ENCODE measurements at regions not wholly inside any gene's neighbourhood (a gene's known extent, or its start where the extent isn't known, plus 50 kb on each side); places are given as distances from the start of the nearest gene placed in this dataset.

GRCh38 chr14:34097644-34098043, 146.8 kb upstream of the EGLN3 start:
- TF ChIP-seq RCOR1 (IDR thresholded peaks at IDR 0.05; ENCODE audit: low read depth, low read length) (no peak), POLR2A (IDR thresholded peaks at IDR 0.05; ENCODE audit: low read length) (no peak), CTCF (IDR thresholded peaks at IDR 0.05) (no peak)
